ENCODE measurements at regions not wholly inside any gene's neighbourhood (a gene's known extent, or its start where the extent isn't known, plus 50 kb on each side); places are given as distances from the start of the nearest gene placed in this dataset.

DNA sequence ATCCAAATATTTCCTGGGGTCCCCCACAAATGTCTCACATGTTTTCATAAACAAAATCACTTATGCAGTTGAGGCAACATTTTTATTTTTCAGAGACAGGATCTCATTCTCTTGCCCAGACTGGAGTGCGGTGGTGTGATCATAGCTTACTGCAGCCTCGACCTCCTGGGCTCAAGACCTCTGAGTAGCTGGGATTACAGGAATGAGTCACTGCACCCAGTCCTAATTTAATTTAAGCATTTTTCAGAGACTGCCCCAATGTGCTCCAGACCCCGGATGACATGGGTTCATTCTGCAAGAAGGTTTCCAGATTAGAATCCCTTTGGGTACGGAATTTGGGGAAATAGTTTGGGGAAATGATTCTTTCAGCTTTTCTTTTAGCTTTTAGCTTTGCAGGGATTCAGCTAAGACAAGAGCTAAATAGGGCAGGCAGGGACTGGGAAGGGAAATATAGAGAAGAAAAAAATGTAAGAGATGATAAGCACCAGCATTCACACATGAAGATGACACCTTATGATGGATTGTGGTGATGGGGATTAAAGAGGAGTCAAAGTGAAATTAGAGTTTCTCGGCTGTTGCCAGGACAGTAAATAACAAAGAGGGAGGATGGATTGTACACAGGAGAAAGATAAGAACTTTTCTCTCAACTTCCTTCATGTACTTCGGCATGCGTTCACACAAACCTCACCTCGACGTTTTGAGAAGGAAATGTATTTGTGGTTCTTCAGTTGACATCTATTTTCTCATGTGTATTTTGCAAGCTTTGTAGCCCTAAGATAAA, 169.4 kb upstream of the TAB2 start (continued):
- TF ChIP-seq, protein P1, sequence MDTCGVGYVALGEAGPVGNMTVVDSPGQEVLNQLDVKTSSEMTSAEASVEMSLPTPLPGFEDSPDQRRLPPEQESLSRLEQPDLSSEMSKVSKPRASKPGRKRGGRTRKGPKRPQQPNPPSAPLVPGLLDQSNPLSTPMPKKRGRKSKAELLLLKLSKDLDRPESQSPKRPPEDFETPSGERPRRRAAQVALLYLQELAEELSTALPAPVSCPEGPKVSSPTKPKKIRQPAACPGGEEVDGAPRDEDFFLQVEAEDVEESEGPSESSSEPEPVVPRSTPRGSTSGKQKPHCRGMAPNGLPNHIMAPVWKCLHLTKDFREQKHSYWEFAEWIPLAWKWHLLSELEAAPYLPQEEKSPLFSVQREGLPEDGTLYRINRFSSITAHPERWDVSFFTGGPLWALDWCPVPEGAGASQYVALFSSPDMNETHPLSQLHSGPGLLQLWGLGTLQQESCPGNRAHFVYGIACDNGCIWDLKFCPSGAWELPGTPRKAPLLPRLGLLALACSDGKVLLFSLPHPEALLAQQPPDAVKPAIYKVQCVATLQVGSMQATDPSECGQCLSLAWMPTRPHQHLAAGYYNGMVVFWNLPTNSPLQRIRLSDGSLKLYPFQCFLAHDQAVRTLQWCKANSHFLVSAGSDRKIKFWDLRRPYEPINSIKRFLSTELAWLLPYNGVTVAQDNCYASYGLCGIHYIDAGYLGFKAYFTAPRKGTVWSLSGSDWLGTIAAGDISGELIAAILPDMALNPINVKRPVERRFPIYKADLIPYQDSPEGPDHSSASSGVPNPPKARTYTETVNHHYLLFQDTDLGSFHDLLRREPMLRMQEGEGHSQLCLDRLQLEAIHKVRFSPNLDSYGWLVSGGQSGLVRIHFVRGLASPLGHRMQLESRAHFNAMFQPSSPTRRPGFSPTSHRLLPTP (IDR thresholded peaks at IDR 0.05; ENCODE audit: borderline replicate concordance, extremely low read depth, insufficient read length): no peak
- no peak for TF ChIP-seq RBM39 (optimal IDR thresholded peaks at IDR 0.05; ENCODE audit: low read depth, low read length)
- TF ChIP-seq, protein P2, sequence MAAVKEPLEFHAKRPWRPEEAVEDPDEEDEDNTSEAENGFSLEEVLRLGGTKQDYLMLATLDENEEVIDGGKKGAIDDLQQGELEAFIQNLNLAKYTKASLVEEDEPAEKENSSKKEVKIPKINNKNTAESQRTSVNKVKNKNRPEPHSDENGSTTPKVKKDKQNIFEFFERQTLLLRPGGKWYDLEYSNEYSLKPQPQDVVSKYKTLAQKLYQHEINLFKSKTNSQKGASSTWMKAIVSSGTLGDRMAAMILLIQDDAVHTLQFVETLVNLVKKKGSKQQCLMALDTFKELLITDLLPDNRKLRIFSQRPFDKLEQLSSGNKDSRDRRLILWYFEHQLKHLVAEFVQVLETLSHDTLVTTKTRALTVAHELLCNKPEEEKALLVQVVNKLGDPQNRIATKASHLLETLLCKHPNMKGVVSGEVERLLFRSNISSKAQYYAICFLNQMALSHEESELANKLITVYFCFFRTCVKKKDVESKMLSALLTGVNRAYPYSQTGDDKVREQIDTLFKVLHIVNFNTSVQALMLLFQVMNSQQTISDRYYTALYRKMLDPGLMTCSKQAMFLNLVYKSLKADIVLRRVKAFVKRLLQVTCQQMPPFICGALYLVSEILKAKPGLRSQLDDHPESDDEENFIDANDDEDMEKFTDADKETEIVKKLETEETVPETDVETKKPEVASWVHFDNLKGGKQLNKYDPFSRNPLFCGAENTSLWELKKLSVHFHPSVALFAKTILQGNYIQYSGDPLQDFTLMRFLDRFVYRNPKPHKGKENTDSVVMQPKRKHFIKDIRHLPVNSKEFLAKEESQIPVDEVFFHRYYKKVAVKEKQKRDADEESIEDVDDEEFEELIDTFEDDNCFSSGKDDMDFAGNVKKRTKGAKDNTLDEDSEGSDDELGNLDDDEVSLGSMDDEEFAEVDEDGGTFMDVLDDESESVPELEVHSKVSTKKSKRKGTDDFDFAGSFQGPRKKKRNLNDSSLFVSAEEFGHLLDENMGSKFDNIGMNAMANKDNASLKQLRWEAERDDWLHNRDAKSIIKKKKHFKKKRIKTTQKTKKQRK (IDR thresholded peaks at IDR 0.05; ENCODE audit: borderline replicate concordance, low read depth, low read length): no peak
- TF ChIP-seq, protein P3, sequence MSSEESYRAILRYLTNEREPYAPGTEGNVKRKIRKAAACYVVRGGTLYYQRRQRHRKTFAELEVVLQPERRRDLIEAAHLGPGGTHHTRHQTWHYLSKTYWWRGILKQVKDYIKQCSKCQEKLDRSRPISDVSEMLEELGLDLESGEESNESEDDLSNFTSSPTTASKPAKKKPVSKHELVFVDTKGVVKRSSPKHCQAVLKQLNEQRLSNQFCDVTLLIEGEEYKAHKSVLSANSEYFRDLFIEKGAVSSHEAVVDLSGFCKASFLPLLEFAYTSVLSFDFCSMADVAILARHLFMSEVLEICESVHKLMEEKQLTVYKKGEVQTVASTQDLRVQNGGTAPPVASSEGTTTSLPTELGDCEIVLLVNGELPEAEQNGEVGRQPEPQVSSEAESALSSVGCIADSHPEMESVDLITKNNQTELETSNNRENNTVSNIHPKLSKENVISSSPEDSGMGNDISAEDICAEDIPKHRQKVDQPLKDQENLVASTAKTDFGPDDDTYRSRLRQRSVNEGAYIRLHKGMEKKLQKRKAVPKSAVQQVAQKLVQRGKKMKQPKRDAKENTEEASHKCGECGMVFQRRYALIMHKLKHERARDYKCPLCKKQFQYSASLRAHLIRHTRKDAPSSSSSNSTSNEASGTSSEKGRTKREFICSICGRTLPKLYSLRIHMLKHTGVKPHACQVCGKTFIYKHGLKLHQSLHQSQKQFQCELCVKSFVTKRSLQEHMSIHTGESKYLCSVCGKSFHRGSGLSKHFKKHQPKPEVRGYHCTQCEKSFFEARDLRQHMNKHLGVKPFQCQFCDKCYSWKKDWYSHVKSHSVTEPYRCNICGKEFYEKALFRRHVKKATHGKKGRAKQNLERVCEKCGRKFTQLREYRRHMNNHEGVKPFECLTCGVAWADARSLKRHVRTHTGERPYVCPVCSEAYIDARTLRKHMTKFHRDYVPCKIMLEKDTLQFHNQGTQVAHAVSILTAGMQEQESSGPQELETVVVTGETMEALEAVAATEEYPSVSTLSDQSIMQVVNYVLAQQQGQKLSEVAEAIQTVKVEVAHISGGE (CRISPR knock-in tag; IDR thresholded peaks at IDR 0.05): no peak
- TF ChIP-seq, protein P4, sequence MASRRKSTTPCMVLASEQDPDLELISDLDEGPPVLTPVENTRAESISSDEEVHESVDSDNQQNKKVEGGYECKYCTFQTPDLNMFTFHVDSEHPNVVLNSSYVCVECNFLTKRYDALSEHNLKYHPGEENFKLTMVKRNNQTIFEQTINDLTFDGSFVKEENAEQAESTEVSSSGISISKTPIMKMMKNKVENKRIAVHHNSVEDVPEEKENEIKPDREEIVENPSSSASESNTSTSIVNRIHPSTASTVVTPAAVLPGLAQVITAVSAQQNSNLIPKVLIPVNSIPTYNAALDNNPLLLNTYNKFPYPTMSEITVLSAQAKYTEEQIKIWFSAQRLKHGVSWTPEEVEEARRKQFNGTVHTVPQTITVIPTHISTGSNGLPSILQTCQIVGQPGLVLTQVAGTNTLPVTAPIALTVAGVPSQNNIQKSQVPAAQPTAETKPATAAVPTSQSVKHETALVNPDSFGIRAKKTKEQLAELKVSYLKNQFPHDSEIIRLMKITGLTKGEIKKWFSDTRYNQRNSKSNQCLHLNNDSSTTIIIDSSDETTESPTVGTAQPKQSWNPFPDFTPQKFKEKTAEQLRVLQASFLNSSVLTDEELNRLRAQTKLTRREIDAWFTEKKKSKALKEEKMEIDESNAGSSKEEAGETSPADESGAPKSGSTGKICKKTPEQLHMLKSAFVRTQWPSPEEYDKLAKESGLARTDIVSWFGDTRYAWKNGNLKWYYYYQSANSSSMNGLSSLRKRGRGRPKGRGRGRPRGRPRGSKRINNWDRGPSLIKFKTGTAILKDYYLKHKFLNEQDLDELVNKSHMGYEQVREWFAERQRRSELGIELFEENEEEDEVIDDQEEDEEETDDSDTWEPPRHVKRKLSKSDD (conservative IDR thresholded peaks at IDR 0.05; ENCODE audit: low read length): no peak
- no peak for TF ChIP-seq CAMTA2 (CRISPR knock-in tag; conservative IDR thresholded peaks at IDR 0.05)
- TF ChIP-seq, protein P5, sequence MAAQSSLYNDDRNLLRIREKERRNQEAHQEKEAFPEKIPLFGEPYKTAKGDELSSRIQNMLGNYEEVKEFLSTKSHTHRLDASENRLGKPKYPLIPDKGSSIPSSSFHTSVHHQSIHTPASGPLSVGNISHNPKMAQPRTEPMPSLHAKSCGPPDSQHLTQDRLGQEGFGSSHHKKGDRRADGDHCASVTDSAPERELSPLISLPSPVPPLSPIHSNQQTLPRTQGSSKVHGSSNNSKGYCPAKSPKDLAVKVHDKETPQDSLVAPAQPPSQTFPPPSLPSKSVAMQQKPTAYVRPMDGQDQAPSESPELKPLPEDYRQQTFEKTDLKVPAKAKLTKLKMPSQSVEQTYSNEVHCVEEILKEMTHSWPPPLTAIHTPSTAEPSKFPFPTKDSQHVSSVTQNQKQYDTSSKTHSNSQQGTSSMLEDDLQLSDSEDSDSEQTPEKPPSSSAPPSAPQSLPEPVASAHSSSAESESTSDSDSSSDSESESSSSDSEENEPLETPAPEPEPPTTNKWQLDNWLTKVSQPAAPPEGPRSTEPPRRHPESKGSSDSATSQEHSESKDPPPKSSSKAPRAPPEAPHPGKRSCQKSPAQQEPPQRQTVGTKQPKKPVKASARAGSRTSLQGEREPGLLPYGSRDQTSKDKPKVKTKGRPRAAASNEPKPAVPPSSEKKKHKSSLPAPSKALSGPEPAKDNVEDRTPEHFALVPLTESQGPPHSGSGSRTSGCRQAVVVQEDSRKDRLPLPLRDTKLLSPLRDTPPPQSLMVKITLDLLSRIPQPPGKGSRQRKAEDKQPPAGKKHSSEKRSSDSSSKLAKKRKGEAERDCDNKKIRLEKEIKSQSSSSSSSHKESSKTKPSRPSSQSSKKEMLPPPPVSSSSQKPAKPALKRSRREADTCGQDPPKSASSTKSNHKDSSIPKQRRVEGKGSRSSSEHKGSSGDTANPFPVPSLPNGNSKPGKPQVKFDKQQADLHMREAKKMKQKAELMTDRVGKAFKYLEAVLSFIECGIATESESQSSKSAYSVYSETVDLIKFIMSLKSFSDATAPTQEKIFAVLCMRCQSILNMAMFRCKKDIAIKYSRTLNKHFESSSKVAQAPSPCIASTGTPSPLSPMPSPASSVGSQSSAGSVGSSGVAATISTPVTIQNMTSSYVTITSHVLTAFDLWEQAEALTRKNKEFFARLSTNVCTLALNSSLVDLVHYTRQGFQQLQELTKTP (IDR thresholded peaks at IDR 0.05; ENCODE audit: low read depth in 1 of 2, partially characterized antibody in 2 of 2): no peak
- TF ChIP-seq HNRNPUL1 (IDR thresholded peaks at IDR 0.05; ENCODE audit: low read length): no peak
